SK-N-DZ (cell line): ENCODE measurements at regions not wholly inside any gene's neighbourhood (a gene's known extent, or its start where the extent isn't known, plus 50 kb on each side); places are given as distances from the start of the nearest gene placed in this dataset.

ENCODE experiments used
- DNase-seq: peaks from one replicate; pipeline ENCODE4 v3.0.0-alpha.2; 2015; ENCODE audit warnings: low spot score

DNA sequence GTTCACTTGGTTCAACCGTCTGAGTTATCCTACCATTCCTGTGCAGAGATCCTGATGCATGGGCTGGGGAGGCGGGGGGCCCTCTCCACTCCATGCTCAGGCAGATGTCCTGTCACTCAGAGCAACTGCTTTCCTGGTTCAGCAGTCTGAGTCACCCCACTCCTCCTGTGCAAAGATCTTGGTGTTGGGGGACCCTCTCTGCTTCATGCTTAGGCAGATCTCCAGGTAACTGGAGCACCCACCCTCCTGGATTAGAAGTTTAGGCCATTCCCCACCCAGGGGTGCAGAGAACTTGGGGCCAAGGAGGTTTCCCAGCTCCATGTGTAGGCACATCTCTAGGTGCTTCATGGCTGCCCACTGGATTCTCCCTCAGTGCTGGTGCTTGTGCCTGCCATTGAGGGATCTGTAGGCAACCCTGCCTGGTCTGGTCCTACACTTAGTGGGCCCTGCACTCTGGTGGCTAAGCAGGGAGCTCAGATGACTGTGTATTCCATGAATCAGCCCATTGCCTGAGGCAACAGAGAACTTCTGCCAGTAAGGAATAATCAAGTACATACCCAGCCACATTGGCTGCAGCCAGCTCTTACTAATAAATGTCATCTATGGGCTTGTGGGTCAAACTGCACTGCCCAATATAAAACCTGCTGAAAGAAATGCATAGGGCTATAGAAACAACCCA lies 465.4 kb upstream of the THBS1 start:
- no peak for DNase-seq

DNA sequence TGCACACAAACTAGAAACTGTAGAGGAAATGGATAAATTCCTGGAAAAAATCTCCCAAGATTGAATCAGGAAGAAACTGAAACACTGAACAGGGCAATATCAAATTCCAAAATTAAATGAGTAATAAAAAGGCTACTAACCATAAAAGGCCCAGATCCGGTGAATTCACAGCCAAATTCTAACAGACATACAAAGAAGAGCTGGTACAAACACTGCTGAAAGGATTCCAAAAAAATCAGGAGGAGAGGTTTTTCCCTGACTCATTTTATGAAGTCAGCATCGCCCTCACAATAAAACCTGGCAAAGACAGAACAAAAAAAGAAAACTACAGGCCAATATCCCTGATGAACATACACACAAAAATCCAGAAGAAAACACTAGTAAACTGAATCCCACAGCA lies 462.4 kb upstream of the THBS1 start:
- DNase-seq, result no peak

DNA sequence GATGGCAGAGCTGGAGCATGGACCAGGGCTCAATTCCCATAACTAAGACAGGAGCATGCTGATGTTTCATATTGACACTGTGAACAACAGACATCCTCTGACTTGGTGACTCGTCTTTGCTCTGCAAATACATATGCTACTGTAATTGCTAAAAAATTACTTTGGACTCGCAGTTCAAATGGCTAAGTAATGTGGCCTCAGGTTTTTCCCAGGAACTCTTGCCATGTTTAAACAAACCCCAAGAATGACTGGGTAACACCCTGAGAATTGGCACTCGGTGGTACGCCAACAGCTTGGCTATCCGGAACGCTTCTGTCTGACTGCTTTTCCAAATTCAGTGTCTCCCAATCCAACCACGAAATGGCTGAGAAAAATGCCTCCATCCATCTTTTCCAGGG lies 456.7 kb upstream of the THBS1 start:
- DNase-seq, result no peak

DNA sequence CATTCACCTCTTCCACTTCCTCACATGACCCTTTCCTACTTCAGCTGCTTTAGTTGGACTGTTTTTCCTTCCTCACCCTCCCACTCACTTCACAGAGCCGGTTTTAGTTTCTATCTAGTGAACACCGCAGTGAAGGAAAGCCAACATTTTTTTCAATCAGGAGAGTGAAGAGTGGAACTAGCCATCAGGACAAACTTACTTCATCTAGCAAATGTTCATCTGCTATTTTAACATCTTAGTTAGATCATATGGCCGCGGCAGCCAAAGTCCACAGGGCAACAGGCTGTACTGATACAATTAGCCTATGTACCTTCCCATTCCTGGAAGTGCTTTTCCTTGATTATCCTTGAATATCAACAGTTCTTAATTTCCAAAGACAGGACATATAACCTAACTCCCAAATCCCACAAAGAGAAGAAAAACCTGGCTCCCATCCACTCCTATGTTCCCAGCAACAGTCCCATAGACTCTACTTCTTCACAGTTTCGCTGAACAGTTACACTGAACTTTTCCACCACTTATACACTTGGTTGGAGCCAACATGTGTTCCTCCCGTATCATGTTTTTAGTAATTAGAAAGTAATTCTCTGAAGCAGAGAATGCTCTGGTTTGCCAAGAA lies 456.2 kb upstream of the THBS1 start:
- DNase-seq, result no peak

DNA sequence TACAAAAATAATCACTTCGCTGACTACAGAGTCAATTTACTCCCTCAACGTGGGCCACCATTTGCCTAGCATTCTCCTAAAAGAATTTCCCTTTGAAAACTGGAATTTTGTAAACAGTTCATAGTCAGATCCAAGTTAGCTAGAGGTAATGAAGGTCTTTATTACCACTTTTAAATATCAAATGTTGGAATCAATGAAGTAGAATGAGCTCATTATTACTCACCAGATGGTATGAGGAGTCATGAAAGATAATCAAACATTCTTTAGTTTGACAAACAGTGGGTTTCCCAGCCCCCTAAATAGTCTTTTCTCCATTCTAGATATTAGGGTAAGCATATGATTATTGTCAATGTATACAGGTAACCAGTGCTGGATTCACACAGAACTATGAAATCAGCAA lies 455.7 kb upstream of the THBS1 start:
- no peak for DNase-seq

DNA sequence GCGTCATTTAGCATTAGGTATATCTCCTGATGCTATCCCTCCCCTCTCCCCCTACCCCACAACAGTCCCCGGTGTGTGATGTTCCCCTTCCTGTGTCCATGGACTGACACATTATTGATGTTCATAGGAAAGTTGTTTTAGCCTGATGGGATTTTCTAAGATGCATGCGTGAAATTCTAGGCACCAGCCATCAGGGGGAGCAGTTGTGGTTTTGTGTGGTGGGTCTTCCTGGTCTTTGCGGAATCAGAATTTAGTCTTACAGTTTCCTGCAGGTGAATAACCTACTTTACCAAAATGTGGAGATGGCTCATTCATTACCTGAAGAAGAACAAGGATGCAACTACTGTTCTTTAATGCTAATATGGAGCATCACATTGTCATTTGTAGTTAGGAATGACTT lies 455.0 kb upstream of the THBS1 start:
- peak; percentile 34 for DNase-seq

DNA sequence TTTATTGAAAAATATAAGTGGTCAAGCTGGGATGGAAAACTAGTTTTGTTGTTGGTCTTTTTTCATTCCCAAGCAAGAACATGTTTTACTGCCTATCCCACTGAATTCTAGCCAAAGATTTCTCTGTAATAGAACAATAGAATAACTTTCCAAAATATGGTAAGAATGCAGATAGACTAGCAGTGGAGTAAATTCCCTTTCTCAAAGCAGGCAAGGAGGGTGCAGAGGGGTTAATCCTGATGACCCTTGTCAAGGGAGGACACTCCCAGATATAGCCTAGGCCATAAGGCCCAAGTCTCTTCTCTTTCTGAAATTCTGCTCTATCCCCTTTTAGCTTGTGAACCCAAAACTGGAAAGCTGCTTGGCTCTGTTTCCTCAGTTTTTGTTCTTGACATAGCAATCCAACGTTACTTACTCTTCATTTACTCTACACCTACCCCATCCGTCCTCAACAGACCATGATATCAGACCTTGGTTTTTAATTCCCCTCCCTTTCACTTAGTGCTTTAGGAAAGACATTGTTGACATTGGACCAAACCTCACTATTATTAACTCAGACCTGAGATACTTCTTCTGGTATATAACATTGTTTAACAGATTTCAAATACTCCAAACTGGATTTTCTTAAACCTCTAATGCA lies 453.6 kb upstream of the THBS1 start:
- DNase-seq, result no peak

DNA sequence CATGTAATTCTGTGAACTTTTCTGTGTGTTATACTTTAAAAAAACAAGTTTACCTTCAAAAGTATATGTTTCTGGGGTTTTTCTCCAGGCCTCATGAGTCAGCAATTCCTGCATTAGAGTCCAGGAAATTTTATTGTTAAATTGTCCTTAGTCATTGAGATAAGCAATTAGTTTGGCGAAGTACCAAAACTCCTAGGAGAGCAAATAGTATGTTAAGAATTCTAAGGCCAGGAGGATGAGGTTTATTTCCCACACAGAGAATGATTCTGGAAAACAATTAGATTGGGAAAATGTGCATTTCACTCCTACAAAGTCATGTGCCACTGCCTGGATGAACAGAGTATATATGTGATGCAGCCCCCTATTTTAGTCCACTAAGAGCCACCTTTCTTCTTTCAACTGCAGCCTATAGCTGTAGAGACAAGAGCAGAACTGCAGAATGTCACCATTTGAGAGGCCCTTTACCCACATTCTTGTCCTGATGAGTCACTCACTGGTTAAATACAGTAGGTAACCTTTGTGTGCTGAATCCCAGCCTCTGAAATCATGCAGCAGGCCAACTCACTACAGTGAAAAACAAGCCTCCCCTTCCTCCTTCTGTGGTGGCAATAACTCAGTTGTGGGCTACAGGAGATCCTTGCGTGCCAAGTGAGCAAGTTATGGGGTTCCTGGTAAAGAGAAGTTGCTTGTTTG lies 452.8 kb upstream of the THBS1 start:
- DNase-seq, result no peak

DNA sequence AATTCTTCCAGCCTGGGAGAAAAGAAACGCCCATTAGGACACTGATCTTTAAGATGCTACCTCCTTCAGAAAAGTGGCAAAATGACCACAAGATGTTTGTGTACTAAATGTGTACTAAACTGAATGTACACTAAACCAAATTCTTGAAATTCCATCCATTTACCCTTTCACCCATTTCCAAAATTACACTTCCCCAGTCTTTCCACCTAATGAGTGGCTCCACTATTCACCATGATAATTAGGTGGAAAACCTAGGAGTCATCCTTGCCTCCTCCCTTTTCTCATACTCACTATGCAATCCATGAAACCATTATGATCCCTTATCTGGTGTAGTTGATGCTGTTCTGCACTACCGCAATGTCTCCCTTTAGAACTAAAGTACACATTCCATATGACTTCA lies 452.1 kb upstream of the THBS1 start:
- no peak for DNase-seq

DNA sequence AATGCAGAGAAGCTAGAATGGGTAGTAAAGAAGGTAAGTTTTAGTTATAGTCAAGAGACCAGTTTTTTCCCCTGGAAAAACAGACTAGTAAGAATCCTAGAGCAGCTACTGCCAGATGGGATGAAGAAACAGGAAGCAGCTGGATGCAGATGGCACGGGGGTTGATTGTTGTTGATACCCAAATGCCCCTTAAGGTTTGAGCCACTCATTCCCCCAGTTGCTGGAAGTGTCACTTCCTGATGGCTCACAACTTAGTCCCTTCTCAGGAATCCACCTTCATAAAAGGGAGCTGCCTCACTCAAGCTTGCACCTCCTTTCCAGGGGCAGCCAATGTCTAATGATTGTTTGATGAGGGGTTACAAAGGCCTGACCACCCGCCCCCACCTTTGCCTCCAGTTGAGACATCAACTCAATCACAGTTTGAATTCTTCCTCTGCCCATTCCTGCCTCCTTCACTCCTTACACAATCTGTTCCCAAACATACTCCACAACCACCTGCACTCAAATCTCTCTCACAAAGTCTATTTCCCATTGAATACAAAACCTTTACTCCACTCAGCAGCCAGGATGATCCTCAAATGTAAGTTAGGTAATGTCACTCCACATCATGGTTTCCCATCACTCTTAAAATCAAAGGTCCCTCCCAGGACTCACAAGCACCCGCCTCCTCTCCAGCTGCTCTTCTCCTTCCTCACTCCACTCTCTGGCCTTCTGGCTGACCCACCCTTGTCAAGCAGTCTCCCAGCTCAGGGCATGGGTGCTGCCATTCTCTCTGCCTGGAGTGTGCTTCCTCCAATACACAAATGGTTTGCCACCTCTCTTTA lies 450.1 kb upstream of the THBS1 start:
- DNase-seq, result no peak

DNA sequence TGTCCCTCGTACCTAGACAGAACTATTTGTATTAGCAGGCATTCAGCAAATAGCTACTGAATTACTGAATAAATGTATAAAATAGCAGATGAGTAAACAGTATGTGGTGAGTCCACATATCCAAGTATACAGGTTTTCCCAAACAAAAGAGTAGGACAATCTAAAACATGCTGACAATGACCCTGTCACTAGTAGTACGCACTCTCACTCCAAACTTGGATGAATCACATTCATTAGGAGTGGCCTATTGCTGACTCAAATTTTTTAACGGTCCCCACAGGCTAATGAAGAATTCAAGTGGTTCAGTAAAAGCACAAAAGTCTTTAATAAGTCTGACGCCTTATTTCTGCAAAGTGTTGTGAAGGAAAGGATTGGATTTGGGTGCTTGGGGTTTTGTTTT lies 449.3 kb upstream of the THBS1 start:
- no peak for DNase-seq

DNA sequence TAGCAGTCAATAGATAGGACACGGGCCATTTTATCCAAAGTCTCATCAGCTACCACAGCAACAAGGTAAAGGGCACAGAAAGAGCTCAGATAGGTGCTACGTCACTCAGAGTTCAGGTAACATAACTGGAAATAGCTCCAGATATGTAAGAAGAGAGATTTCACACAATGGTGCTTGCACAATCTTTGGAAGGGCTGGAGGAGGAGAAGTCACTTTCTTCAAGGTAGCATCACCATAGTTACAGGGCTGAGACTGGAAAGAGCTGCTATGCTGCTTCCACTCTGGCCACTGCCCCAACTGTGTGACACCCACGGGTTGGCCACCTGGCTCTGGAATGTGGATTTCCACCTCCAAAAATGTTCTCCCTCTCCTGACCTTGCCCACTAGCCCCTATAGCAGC lies 448.8 kb upstream of the THBS1 start:
- DNase-seq, result no peak

DNA sequence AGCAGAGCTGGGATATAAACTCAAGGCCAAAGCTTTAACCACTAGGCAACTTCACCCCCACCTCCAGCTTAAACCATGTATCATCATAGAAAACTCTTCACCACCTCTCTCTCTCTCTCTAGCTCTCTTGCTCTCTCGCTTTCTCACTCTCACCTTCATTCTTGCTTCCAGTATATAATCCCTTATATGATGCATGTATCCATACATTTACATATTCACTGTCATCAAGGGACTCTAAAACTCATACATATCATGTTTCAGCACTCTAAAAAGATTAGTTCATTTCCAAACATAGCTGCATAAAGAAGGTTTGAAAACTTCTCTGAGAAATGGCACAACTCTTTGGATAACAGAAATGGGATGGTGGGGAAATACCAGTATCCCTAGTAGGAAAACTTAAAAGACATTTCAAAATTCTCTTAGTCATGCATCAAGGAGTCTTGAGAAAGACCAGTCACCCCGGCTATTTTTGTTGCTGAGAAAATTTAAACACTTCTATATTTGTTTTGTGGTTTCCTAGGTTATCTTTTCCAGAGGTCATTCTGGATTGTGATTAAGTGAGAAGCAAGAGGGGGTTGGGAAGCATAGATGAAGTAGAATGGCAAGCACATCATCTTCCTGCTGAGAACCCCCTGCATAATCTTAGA lies 447.8 kb upstream of the THBS1 start:
- DNase-seq, result no peak

DNA sequence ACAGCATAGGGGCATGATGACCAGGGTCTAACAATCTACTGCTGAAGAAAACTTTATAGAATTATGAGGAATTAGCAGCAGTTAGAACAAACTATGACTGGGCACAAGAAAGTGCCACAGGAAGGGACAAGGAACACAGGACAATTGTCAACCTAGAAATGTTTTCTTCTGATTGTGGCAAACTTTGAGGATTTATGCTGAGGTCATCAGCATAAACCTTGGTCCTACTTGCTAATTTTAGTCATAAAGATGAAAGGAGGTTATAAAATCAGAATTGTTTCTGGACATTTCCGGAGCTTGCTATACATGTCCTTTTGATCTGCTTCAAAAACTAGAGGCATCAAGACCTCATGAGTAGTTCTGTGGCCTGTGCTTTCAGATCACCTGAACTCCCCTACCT lies 446.6 kb upstream of the THBS1 start:
- DNase-seq, result no peak

DNA sequence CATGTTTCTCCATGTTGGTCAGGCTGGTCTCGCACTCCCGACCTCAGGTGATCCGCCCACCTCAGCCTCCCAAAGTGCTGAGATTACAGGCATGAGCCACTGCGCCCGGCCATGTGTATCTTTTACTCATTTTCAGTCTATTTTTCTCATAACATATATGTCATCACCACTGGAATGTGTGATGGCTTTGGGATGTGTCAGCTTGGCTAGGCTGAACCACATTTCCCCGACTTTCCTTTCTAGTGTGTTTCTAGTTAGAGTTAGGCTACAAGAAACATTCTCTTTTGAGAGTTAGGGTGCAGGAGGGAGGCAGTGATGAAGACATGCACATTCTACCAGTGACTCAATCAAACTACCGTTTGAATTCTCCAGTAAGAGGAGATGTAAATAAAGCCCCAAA lies 444.9 kb upstream of the THBS1 start:
- no peak for DNase-seq

DNA sequence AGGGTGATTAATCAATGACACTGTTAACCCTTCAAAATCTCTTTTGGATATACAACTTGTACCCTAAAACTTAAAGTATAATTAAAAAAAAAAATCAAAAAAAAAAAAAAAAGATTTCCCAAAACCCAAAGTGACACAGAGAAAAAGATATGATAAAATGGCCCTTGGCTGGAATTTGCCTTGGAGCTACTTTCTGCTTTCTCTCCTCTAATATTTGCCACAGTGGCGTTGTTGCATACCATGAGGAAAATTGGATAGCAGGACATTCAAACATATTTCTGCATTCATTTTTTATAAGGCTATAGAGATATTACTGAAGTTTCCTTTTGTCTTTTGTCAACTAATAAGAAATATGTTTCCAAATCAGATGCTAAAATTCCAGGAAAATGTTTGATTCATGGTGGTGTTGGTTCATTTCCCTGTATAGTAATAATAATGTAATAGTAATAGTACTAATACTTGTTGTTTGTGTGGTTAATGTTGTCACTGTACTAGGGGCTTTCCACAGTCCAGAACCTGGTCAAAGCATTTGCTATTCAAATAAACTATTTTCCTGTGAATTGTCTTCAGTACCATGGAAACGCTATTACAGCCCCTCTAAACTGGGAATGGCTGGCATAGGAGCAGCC lies 441.3 kb upstream of the THBS1 start:
- DNase-seq, result no peak

DNA sequence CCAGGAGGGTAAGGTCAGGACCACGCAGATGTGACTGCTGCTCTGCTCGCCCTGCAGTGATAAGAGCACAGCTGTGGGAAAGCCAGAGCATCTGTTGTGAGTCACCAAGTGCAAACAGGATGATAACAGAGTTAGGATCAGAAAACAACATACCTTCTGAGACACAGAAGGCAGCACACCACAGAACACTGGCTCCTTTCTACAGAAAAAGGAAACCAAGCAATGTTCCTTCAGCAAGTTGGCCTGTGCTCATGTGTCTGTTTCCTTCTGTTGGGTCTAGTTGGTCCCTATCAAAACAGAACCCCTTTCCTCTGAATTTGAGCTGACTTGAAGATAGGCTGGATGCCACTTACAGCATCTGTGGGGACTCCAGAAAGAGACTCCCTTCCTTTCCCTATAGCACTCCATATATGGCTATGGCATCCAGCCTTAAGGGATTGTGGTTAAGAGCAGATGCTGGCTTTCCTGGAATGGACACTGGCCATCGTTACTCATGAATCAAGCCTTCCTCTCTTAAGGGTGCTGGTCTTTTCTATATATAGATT lies 440.7 kb upstream of the THBS1 start:
- peak; percentile 10 for DNase-seq

DNA sequence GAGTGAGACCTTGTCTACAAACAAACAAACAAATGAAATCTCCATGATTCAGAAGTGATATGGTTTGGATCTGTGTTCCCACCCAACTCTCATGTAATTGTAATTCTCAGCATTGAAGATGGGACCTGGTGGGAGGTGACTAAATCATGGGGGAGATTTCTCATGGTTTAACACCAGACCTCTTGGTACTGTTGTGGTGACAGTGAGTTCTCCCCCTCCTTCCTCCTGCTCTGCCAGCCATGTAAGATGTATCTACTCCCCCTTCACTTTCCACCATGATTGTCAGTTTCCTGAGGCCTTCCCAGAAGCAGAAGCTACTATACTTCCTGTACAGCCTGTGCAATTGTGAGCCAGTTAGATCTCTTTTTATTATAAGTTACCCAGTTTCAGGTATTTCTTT lies 438.4 kb upstream of the THBS1 start:
- DNase-seq, result no peak

DNA sequence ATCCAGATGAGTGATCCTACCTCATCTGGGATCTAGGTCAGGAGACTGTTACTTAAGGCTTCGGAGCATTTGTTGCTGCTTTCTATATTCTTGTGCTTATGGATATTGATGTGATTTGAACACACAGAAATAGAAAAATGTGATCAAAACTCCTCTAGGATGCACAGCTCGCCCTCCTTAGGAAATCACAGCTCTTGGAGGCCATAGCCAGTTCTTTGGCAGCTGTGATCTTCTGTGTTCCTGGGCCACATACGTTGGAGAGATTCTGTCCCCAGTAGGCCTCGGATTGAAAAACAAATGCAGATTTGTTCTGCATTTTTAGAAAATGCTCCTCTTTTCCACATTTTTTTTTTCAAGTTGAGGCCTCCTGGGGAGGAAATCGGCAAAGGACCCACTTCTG lies 437.4 kb upstream of the THBS1 start:
- DNase-seq, result no peak

DNA sequence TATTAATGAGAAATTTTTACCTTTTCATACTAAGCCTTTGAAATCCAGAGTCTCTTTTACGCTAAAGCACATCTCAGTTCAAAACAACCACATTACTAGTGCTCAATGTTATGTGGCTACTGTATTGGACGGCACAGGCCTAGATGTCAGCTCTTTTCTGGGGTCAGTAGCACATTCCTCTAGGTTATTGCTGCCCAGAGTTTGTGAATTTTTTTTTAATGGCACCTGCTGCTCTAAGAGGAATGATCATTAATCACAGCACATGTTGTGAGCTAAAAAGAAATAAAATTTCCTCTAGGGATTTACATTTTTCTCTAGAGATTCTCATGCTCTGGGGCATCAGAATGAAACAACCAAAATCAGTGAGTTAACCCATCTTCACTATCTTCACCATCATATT lies 436.8 kb upstream of the THBS1 start:
- DNase-seq, result no peak
